ENCODE measurements at regions not wholly inside any gene's neighbourhood (a gene's known extent, or its start where the extent isn't known, plus 50 kb on each side); places are given as distances from the start of the nearest gene placed in this dataset.

DNA sequence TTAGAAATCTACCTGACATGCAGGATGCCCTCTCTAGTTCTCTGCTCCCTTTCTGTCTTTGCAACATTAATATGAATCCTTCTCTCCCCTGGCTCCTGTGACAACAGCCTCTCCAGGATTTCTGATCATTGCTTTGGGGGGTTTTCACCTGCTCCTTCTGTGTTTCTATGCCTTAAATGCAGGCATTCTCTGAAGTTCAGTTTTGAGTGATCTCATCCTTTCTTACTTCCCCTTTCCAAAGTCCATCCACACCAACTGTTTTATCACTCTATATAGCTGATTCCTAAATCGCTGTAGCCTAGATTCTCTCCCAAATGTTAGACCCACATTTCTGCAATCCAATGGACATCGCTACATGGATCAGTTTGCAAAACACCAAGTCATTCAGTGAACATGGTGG lies 330.7 kb upstream of the NCAM1 start:
- Histone ChIP-seq H3K4me1 (ENCODE audit: insufficient read depth) (no peaks in the 10 kb centered on the region), H3K36me3 (no peaks in the 10 kb centered on the region), H3K27me3 (no peaks in the 10 kb centered on the region), H3K4me3 (no peak overlapping the region), H3K27ac (no peak overlapping the region), H3K9me3 (no peaks in the 10 kb centered on the region)
- 88 to 92% (median 90%) methylated on average over 2 of the region's 2 CpGs for WGBS, 3 donors
- DNase-seq, result no peak
- TF ChIP-seq, protein P1, sequence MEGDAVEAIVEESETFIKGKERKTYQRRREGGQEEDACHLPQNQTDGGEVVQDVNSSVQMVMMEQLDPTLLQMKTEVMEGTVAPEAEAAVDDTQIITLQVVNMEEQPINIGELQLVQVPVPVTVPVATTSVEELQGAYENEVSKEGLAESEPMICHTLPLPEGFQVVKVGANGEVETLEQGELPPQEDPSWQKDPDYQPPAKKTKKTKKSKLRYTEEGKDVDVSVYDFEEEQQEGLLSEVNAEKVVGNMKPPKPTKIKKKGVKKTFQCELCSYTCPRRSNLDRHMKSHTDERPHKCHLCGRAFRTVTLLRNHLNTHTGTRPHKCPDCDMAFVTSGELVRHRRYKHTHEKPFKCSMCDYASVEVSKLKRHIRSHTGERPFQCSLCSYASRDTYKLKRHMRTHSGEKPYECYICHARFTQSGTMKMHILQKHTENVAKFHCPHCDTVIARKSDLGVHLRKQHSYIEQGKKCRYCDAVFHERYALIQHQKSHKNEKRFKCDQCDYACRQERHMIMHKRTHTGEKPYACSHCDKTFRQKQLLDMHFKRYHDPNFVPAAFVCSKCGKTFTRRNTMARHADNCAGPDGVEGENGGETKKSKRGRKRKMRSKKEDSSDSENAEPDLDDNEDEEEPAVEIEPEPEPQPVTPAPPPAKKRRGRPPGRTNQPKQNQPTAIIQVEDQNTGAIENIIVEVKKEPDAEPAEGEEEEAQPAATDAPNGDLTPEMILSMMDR (IDR thresholded peaks at IDR 0.05), result no peak
- TF ChIP-seq POLR2A (IDR thresholded peaks at IDR 0.05) (no peak), EP300 (IDR thresholded peaks at IDR 0.05) (no peak)
- intact Hi-C loops (cut with DNase I), result no loop called here

DNA sequence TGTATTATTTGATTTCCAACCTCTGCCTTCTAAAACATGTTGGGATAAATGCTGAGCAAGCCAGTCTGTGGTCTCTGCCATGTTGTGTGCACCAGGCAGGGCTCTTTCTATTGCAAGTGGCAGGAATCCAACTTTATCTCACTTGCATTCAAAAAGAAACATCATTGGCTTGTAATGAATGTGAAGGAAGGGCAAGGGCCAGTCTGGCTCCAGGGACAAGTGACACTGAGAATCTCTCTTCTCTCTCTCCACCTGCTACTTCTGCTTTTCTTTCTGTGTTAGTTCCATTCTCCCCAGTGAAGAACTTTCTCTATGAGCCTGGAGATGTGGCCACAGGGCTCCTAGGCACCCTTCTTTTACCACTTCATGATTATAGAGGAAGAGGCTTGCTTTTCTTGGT lies 329.9 kb upstream of the NCAM1 start:
- DNase-seq, result no peak
- TF ChIP-seq, protein P1 (IDR thresholded peaks at IDR 0.05), result no peak
- TF ChIP-seq POLR2A (IDR thresholded peaks at IDR 0.05) (no peak), EP300 (IDR thresholded peaks at IDR 0.05) (no peak)
- Histone ChIP-seq H3K36me3 (no peaks in the 10 kb centered on the region), H3K27me3 (no peaks in the 10 kb centered on the region), H3K27ac (no peak overlapping the region), H3K4me3 (no peak overlapping the region), H3K4me1 (ENCODE audit: insufficient read depth) (no peaks in the 10 kb centered on the region), H3K9me3 (no peaks in the 10 kb centered on the region)
- intact Hi-C loops (cut with DNase I), result no loop called here

DNA sequence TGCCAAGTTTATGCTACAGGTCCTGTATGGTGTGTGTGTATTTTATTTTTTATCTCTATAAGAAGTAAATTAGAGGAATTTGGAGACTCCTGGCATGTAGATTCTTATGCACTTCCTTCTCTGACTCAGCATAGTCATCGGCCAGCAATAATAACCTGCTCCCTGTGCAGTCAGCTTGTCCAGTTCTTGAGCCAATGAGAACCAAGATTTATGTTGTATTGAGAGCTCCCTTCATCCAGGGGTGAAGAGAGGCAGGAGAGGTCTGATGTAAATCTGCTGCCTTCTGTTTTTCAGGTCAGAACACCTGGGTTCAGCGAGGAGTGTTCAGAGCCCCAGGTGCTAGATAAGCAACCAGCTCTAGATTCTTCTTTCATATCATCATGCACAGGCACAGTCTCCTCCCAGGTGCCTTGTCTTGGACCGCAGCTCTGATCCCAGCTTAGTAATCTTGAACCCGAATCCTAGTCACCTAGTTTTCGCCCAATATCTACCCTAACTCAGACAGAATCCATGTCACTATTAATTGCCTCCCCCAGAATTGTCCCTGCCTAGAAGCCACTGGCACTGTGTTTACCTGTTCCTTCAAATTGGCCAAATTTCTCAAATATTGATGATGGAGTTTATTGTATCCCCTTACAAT lies 328.2 kb upstream of the NCAM1 start:
- Histone ChIP-seq H3K4me3 (no peak overlapping the region), H3K9me3 (no peaks in the 10 kb centered on the region), H3K27ac (no peak overlapping the region), H3K27me3 (no peaks in the 10 kb centered on the region), H3K36me3 (no peaks in the 10 kb centered on the region), H3K4me1 (ENCODE audit: insufficient read depth) (no peaks in the 10 kb centered on the region)
- no peak for DNase-seq
- 51 to 66% (median 57%) methylated on average over 5 of the region's 5 CpGs for WGBS, 3 donors
- TF ChIP-seq, protein P1 (IDR thresholded peaks at IDR 0.05), result no peak
- no peak for TF ChIP-seq EP300 (IDR thresholded peaks at IDR 0.05)
- TF ChIP-seq POLR2A (IDR thresholded peaks at IDR 0.05), result no peak
- intact Hi-C loops (cut with DNase I), result no loop called here

DNA sequence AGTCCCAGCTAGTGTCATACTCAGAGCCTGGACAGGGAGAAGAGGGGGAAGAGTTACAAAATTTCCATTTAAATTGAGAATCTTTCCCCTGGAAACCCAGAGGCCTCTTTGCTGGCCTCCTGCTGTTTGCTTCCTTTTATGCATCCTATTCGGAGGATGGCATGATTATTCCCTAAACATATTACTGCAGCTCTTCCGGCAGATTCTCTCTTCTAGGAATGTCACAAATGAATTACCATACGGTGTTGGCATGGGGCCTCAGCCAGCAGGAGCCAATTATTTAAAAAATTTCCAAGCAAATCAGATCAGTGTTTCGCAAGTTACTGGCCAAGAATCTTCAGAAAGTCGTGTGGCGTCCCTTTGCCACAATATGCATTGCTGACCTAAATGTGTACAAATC lies 326.7 kb upstream of the NCAM1 start:
- Histone ChIP-seq H3K27ac (no peak overlapping the region), H3K9me3 (no peaks in the 10 kb centered on the region), H3K4me3 (no peak overlapping the region), H3K27me3 (no peaks in the 10 kb centered on the region), H3K36me3 (no peaks in the 10 kb centered on the region), H3K4me1 (ENCODE audit: insufficient read depth) (no peaks in the 10 kb centered on the region)
- intact Hi-C loops (cut with DNase I), result no loop called here
- no peak for DNase-seq
- 56 to 66% (median 63%) methylated on average over 6 of the region's 6 CpGs for WGBS, 3 donors
- no peak for TF ChIP-seq EP300 (IDR thresholded peaks at IDR 0.05)
- TF ChIP-seq, protein P1 (IDR thresholded peaks at IDR 0.05), result no peak
- no peak for TF ChIP-seq POLR2A (IDR thresholded peaks at IDR 0.05)

Data from ovary (tissue), 7 donors.